ENCODE measurements at regions not wholly inside any gene's neighbourhood (a gene's known extent, or its start where the extent isn't known, plus 50 kb on each side); places are given as distances from the start of the nearest gene placed in this dataset.

GRCh38 chr16:73891129-73891542, 405.5 kb upstream of the PSMD7 start:
- no peak for TF ChIP-seq CTCF (IDR thresholded peaks at IDR 0.05; ENCODE audit: insufficient read depth, missing control alignments)
- DNase-seq (ENCODE audit: insufficient read length, low spot score) (no peak), FAIRE-seq (no peak)

- TF ChIP-seq CTCF (IDR thresholded peaks at IDR 0.05; ENCODE audit: insufficient read depth, missing control alignments) = no peak
- no peak for FAIRE-seq
- DNase-seq (ENCODE audit: insufficient read length, low spot score) = no peak
Observed at GRCh38 chr16:73890186-73891128, 406.2 kb upstream of the PSMD7 start.

- no peak for FAIRE-seq
- no peak for TF ChIP-seq CTCF (IDR thresholded peaks at IDR 0.05; ENCODE audit: insufficient read depth, missing control alignments)
- no peak for DNase-seq (ENCODE audit: insufficient read length, low spot score)
Observed at GRCh38 chr16:73888840-73889490, 407.6 kb upstream of the PSMD7 start.

GRCh38 chr16:73887911-73888310, 408.7 kb upstream of the PSMD7 start:
- TF ChIP-seq CTCF (IDR thresholded peaks at IDR 0.05; ENCODE audit: insufficient read depth, missing control alignments) = no peak
- FAIRE-seq (no peak), DNase-seq (ENCODE audit: insufficient read length, low spot score) (no peak)

- DNase-seq (ENCODE audit: insufficient read length, low spot score) (no peak), FAIRE-seq (no peak)
- TF ChIP-seq CTCF (IDR thresholded peaks at IDR 0.05; ENCODE audit: insufficient read depth, missing control alignments) = no peak
Observed at GRCh38 chr16:73886426-73886825, 410.2 kb upstream of the PSMD7 start.

- FAIRE-seq (no peak), DNase-seq (ENCODE audit: insufficient read length, low spot score) (no peak)
- no peak for TF ChIP-seq CTCF (IDR thresholded peaks at IDR 0.05; ENCODE audit: insufficient read depth, missing control alignments)
Observed at GRCh38 chr16:73885319-73885718, 411.3 kb upstream of the PSMD7 start.

GRCh38 chr16:73883841-73884240, 412.8 kb upstream of the PSMD7 start:
- no peak for TF ChIP-seq CTCF (IDR thresholded peaks at IDR 0.05; ENCODE audit: insufficient read depth, missing control alignments)
- no peak for FAIRE-seq
- DNase-seq (ENCODE audit: insufficient read length, low spot score) = no peak
